Cardiac fibroblast (primary cell): ENCODE measurements at regions not wholly inside any gene's neighbourhood (a gene's known extent, or its start where the extent isn't known, plus 50 kb on each side); places are given as distances from the start of the nearest gene placed in this dataset.
"Not testable (repeated sequence)": the region's sequence is repeated elsewhere in the genome, so short reads cannot be mapped to it uniquely, and the experiment has no call there.

ENCODE experiments used
- DNase-seq, 2 donors: peaks; one replicate each; pipeline versions ENCODE4 v3.0.0 to v3.0.0-alpha.2; 2010; ENCODE audit warnings: low read depth in 2 of 2
- H3K4me3 ChIP-seq, 2 donors: replicated peaks in 1 of 2; 1 replicate in 1 of 2; 2 replicates in 1 of 2; pipeline ENCODE4 v1.5.1; 2011; ENCODE audit warnings: low read depth in 2 of 2, low read length in 2 of 2, mild to moderate bottlenecking in 2 of 2, moderate library complexity in 1 of 2
- TF ChIP-seq, protein P1 (sequence below): IDR thresholded peaks from one replicate; pipeline ENCODE4 v1.5.1; 2011; ENCODE audit warnings: low read depth, mild to moderate bottlenecking, low read length, inconsistent platforms

DNA sequence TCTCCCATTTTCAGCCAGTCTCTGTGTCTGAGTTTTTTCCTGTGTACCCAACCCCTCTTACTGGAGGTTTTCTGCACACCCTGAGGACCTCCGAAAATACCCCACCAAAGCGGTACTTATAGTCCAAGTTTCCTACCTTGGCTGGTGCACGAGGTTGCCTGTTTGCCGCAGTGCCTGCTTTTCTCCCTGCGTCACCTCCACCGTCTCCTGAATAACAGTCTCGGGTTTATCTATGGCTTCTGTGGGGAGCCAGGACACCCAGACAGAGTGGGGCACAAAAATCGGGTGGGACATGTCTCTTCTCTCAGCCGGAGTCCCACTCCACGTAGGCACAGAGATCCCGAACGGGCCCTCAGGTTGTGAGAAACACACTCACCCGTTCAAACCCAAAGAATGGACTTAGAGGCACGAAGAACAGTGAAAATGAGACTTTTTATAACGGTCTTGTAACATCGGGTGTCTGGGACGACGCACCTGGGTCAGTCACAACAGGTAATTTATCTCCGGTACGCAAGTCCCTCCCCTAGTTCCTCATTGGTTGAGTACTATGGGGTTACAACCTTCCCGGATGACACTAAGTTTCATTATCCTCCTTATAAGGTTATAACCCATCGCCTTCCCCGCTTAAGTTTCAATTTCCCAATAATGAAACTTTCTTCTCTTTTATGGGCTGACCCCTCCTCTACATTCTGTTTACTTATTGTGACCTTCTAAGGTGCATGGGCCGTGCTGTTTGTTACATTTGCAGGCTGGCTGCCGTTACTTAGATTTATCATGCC lies 970.2 kb upstream of the COX7C start:
- TF ChIP-seq, protein P1, sequence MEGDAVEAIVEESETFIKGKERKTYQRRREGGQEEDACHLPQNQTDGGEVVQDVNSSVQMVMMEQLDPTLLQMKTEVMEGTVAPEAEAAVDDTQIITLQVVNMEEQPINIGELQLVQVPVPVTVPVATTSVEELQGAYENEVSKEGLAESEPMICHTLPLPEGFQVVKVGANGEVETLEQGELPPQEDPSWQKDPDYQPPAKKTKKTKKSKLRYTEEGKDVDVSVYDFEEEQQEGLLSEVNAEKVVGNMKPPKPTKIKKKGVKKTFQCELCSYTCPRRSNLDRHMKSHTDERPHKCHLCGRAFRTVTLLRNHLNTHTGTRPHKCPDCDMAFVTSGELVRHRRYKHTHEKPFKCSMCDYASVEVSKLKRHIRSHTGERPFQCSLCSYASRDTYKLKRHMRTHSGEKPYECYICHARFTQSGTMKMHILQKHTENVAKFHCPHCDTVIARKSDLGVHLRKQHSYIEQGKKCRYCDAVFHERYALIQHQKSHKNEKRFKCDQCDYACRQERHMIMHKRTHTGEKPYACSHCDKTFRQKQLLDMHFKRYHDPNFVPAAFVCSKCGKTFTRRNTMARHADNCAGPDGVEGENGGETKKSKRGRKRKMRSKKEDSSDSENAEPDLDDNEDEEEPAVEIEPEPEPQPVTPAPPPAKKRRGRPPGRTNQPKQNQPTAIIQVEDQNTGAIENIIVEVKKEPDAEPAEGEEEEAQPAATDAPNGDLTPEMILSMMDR, result no peak
- H3K4me3 ChIP-seq, result no peak overlapping the region
- DNase-seq, result no peak

DNA sequence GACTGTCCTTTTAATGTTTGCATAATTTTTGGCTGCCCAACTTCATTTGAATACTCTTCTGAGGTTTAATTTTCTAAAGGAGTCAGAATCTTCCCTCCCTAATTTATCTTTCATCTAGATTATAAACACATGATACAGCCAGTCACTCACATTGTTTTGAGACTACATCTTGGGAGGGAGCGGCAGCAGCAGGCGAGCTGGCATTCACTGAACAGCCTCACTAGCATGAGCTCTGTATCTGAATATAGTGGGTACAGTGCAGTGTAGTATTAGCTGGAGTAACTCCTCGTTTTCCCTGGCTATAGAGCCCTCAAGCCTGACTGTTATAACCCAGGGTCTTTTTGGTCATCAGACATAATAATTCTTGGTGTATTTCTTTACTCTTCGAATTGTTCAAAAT lies 969.2 kb upstream of the COX7C start:
- DNase-seq, result no peak
- no peak overlapping the region for H3K4me3 ChIP-seq
- TF ChIP-seq, protein P1, result no peak

DNA sequence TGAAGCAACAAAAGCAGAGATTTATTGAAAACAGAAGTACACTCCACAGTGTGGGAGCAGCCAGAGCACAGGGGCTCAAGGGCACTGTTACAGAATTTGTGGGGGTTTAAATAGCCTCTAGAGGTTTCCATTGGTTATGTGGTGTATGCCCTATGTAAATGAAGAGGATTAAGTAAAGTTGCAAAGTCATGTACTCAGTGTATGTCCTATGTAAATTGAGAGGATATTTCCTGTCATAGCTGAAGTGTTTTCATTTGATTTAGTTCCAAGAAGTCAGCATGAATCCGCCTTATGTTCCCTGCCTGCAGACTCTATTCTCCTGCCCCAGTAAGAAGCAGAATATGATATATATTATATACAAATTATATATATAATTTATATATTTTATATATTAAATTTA lies 966.0 kb upstream of the COX7C start:
- H3K4me3 ChIP-seq, result no peak overlapping the region
- TF ChIP-seq, protein P1, result no peak
- no peak for DNase-seq

GRCh38 chr5:85654144-85654543 lies 963.6 kb upstream of the COX7C start:
- H3K4me3 ChIP-seq, DNase-seq: not testable (repeated sequence)

DNA sequence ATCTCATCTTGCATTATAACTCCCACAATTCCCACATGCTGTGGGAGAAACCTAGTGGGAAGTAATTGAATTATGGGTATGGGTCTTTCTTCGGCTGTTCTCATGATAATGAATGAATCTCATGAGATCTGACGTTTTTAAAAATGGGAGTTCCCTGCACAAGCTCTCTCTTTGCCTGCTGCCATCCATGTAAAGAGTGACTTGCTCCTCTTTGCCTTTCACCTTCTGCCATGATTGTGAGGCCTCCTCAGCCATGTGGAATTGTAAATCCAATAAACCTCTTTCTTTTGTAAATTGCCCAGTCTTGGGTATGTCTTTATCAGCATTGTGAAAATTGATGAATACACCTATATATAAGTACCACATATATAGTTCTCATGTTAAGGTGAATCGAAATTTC lies 961.7 kb upstream of the COX7C start:
- TF ChIP-seq, protein P1, result no peak
- no peak overlapping the region for H3K4me3 ChIP-seq
- no peak for DNase-seq

DNA sequence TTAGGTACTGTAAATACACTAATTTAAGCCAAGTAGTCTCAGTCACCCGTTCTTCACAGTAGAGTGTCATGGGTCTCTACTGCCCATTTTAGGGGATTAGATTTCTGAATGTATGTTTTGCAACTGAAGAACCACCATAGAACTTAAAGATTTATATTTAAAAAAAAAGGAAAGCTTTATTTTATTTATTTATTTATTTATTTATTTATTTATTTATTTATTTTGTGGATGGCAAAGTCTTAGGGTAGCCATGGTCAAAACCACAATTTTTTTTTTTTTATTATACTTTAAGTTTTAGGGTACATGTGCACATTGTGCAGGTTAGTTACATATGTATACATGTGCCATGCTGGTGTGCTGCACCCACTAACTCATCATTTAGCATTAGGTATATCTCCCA lies 960.4 kb upstream of the COX7C start:
- DNase-seq, H3K4me3 ChIP-seq: not testable (repeated sequence)

- H3K4me3 ChIP-seq, DNase-seq: not testable (repeated sequence)
Measured at GRCh38 chr5:85662969-85663707, 954.6 kb upstream of the COX7C start.

- TF ChIP-seq, protein P1, result no peak
- no peak for DNase-seq
- no peak overlapping the region for H3K4me3 ChIP-seq
Measured at GRCh38 chr5:85663708-85664031, 954.1 kb upstream of the COX7C start.
